ENCODE measurements at regions not wholly inside any gene's neighbourhood (a gene's known extent, or its start where the extent isn't known, plus 50 kb on each side); places are given as distances from the start of the nearest gene placed in this dataset.
"Not testable (repeated sequence)": the region's sequence is repeated elsewhere in the genome, so short reads cannot be mapped to it uniquely, and the experiment has no call there.

- TF ChIP-seq CTCF (IDR thresholded peaks at IDR 0.05; ENCODE audit: low read depth, low read length); POLR2A (IDR thresholded peaks at IDR 0.05; ENCODE audit: extremely low read depth, insufficient read length); MYC (IDR thresholded peaks at IDR 0.05; ENCODE audit: low read depth, low read length): not testable (repeated sequence)
- TF ChIP-seq, protein P1, sequence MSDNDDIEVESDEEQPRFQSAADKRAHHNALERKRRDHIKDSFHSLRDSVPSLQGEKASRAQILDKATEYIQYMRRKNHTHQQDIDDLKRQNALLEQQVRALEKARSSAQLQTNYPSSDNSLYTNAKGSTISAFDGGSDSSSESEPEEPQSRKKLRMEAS (IDR thresholded peaks at IDR 0.05; ENCODE audit: low read depth, low read length) = not testable (repeated sequence)
These were observed 124.7 kb upstream of the PRKX start for GRCh38 chrX:3837958-3838643.
